Loucy (cell line): ENCODE measurements at regions not wholly inside any gene's neighbourhood (a gene's known extent, or its start where the extent isn't known, plus 50 kb on each side); places are given as distances from the start of the nearest gene placed in this dataset.

Experiments used
- H2AFZ ChIP-seq: fragments of 200-600 bp; sonication (generic); 2 replicates; pipeline ENCODE4 v1.6.0; 2016; ENCODE audit warnings: antibody characterized with exemption, mild to moderate bottlenecking, low read length, moderate library complexity
- H3F3A ChIP-seq: fragments of 200-600 bp; 2 replicates; pipeline ENCODE4 v1.6.0; 2016; ENCODE audit warnings: antibody characterized with exemption, low read depth, mild to moderate bottlenecking
- H3K27me3 ChIP-seq: fragments of 200-600 bp; sonication (generic); 2 replicates; pipeline ENCODE4 v1.6.1; 2014; ENCODE audit warnings: low read length, mild to moderate bottlenecking; ENCODE audit not compliant: insufficient read depth, poor library complexity, severe bottlenecking
- H3K36me3 ChIP-seq: fragments of 200-600 bp; sonication (generic); 2 replicates; pipeline ENCODE4 v1.6.1; 2016; ENCODE audit warnings: low read length; ENCODE audit not compliant: insufficient read depth
- H3K4me1 ChIP-seq: fragments of 200-600 bp; sonication (generic); 2 replicates; pipeline ENCODE4 v1.5.1; 2014; ENCODE audit warnings: low read length, mild to moderate bottlenecking; ENCODE audit not compliant: insufficient read depth, poor library complexity, severe bottlenecking
- H3K4me2 ChIP-seq: fragments of 200-600 bp; sonication (generic); 2 replicates; pipeline ENCODE4 v1.6.0; 2014; ENCODE audit warnings: antibody characterized with exemption, low read length, low read depth, mild to moderate bottlenecking; ENCODE audit not compliant: poor library complexity, severe bottlenecking
- H3K4me3 ChIP-seq: fragments of 200-600 bp; sonication (generic); 2 replicates; pipeline ENCODE4 v1.5.1; 2014; ENCODE audit warnings: low read length, mild to moderate bottlenecking, mixed read lengths; ENCODE audit not compliant: poor library complexity, severe bottlenecking
- H3K79me2 ChIP-seq: fragments of 200-600 bp; sonication (generic); 2 replicates; pipeline ENCODE4 v1.6.1; 2014; ENCODE audit warnings: low read length; ENCODE audit not compliant: insufficient read depth
- H3K9ac ChIP-seq: fragments of 200-600 bp; sonication (generic); 2 replicates; pipeline ENCODE4 v1.6.0; 2014; ENCODE audit warnings: mild to moderate bottlenecking, low read depth, low read length, moderate library complexity; ENCODE audit not compliant: poor library complexity, severe bottlenecking
- H3K9me2 ChIP-seq: fragments of 200-600 bp; sonication (generic); replicated peaks from 2 replicates; pipeline ENCODE4 v1.6.1; 2016; ENCODE audit warnings: low read depth, low read length, mixed read lengths
- H3K9me3 ChIP-seq: fragments of 200-600 bp; sonication (generic); 2 replicates; pipeline ENCODE4 v1.6.1; 2014; ENCODE audit warnings: mild to moderate bottlenecking, antibody characterized with exemption, low read length, low read depth; ENCODE audit not compliant: insufficient read depth
- H4K20me1 ChIP-seq: fragments of 200-600 bp; sonication (generic); 2 replicates; pipeline ENCODE4 v1.6.0; 2014; ENCODE audit warnings: antibody characterized with exemption, low read length, mild to moderate bottlenecking; ENCODE audit not compliant: insufficient read depth, poor library complexity, severe bottlenecking
- EZH2phosphoT487 ChIP-seq: fragments of 200-600 bp; IDR thresholded peaks from 2 replicates; pipeline ENCODE4 v1.6.1; 2018; ENCODE audit warnings: antibody characterized with exemption, mild to moderate bottlenecking, moderate library complexity, borderline replicate concordance
- TF ChIP-seq, protein P1 (sequence below): fragments of 200-600 bp; sonication (generic); conservative IDR thresholded peaks from 2 replicates; pipeline ENCODE4 v1.5.1; 2014; ENCODE audit warnings: mild to moderate bottlenecking, antibody characterized with exemption, low read length

DNA sequence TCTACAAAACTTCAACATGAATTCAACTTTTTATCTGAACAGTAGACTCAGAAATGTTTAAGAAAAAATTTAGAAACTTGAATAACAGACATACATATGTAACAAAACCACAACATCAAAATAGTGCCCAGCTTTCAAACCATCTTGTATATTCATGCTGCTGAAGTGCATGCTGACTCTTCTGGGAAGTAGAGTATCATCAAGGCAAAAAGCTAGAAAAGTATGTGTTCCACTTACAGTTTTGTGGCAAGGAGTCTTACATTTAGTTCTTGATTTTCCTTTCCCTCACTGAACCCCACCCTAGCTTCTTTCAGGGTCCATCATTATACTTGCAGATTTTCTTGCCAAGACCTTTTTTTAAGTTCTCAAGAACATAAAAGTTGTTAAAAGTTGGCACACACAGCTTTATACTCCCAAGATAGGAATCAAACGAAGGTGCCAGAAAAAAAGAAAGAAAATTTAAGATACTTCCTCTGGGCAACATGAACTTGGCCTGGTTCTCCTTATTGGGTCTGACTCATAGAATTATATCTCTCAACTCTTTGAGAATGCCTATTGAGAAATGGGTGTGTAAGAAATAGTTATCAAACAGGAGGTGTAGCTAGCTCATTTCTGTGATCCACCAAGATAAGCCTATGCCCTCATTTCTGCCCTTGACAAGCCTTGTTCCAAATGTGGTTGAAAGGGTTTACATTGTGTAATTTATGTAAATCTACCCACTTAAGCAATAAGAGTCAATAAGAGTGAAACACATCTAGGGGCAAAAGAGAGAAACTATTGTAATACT, 667.6 kb upstream of the ACVR2A start:
- no peak overlapping the region for H2AFZ ChIP-seq
- no peaks in the 10 kb centered on the region for H3K4me1 ChIP-seq

DNA sequence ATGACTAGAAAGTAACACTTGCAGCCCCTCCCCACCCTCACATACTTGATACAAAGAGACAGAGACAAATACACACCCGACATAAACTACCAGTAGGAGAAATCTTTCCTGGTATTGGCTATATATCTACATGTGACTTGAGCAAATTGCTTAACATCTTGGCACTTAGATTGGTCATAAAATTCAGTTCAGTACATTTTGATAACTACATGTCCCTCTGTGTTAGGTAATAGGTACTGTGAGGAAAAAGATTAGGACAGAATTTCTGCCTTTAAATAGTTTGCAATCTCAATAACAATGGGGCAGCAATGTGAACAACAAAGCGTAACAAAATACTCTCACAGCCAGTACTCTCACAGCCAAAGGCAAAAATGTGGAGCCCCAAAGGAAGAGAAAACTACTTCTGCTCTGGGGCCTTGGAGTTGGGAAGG, 670.0 kb upstream of the ACVR2A start:
- Histone ChIP-seq H3K27me3 (no peaks in the 10 kb centered on the region), H3K4me1 (no peaks in the 10 kb centered on the region), H3K9ac (no peak overlapping the region), H2AFZ (no peak overlapping the region), H3K79me2 (no peaks in the 10 kb centered on the region), H3K9me3 (no peaks in the 10 kb centered on the region), H3K4me3 (no peak overlapping the region), H3K4me2 (no peak overlapping the region), H3K9me2 (no peaks in the 10 kb centered on the region), H3K36me3 (no peaks in the 10 kb centered on the region), H4K20me1 (no peaks in the 10 kb centered on the region), H3F3A (no peaks in the 10 kb centered on the region)
- TF ChIP-seq, protein P1, sequence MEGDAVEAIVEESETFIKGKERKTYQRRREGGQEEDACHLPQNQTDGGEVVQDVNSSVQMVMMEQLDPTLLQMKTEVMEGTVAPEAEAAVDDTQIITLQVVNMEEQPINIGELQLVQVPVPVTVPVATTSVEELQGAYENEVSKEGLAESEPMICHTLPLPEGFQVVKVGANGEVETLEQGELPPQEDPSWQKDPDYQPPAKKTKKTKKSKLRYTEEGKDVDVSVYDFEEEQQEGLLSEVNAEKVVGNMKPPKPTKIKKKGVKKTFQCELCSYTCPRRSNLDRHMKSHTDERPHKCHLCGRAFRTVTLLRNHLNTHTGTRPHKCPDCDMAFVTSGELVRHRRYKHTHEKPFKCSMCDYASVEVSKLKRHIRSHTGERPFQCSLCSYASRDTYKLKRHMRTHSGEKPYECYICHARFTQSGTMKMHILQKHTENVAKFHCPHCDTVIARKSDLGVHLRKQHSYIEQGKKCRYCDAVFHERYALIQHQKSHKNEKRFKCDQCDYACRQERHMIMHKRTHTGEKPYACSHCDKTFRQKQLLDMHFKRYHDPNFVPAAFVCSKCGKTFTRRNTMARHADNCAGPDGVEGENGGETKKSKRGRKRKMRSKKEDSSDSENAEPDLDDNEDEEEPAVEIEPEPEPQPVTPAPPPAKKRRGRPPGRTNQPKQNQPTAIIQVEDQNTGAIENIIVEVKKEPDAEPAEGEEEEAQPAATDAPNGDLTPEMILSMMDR: no peak
- TF ChIP-seq EZH2phosphoT487: no peak

More for the DNA sequence above, 667.6 kb upstream of the ACVR2A start:
- H3K36me3 ChIP-seq: no peaks in the 10 kb centered on the region
- H3K9ac ChIP-seq: no peak overlapping the region
- H3F3A ChIP-seq: no peaks in the 10 kb centered on the region
- H3K27me3 ChIP-seq: no peaks in the 10 kb centered on the region
- no peaks in the 10 kb centered on the region for H4K20me1 ChIP-seq
- H3K4me2 ChIP-seq: no peak overlapping the region
- no peak overlapping the region for H3K4me3 ChIP-seq
- no peaks in the 10 kb centered on the region for H3K9me2 ChIP-seq
- no peaks in the 10 kb centered on the region for H3K79me2 ChIP-seq
- no peak for TF ChIP-seq EZH2phosphoT487
- TF ChIP-seq, protein P1: no peak
- no peaks in the 10 kb centered on the region for H3K9me3 ChIP-seq

DNA sequence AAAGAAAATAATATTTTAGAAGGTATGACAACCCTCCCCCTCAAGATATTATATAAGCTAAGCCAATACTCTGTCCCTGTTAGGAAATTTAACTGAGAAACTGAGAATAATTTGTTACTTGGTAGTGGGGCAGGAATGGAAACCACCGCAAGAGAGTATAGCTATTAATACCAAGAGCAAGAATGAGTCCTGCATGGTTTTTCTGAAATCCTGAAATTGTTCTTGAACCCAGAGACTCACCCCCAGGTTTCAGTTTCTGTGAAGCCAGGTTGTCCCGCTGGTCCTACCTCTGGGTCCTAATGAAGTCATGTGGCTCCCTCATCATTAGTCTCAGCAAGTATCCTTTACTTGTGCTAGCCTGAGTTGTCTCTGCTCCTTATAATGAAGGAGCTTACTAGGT, 671.0 kb upstream of the ACVR2A start:
- H3K9me3 ChIP-seq: no peaks in the 10 kb centered on the region
- H3K9ac ChIP-seq: no peak overlapping the region
- no peaks in the 10 kb centered on the region for H3K9me2 ChIP-seq
- H3K4me2 ChIP-seq: no peak overlapping the region
- no peaks in the 10 kb centered on the region for H3K79me2 ChIP-seq
- H3K36me3 ChIP-seq: no peaks in the 10 kb centered on the region
- no peaks in the 10 kb centered on the region for H4K20me1 ChIP-seq
- TF ChIP-seq, protein P1: no peak
- H3F3A ChIP-seq: no peaks in the 10 kb centered on the region
- no peak overlapping the region for H3K4me3 ChIP-seq
- no peak overlapping the region for H2AFZ ChIP-seq
- H3K27me3 ChIP-seq: no peaks in the 10 kb centered on the region
- H3K4me1 ChIP-seq: no peaks in the 10 kb centered on the region
